SK-N-MC (cell line): ENCODE measurements at regions not wholly inside any gene's neighbourhood (a gene's known extent, or its start where the extent isn't known, plus 50 kb on each side); places are given as distances from the start of the nearest gene placed in this dataset.

ENCODE experiments used
- EZH2 ChIP-seq: fragments of 200-600 bp; sonication (generic); IDR thresholded peaks from one replicate; pipeline ENCODE4 v1.6.1; 2017; ENCODE audit warnings: antibody characterized with exemption
- FOXP2 ChIP-seq: optimal IDR thresholded peaks from 2 replicates; pipeline ENCODE3; 2011; ENCODE audit warnings: mild to moderate bottlenecking, moderate library complexity; ENCODE audit not compliant: insufficient read depth; ENCODE audit errors: extremely low read length, control extremely low read depth
- POLR2AphosphoS5 ChIP-seq: IDR thresholded peaks from 2 replicates; pipeline ENCODE4 v1.6.1; 2012; ENCODE audit warnings: mild to moderate bottlenecking, low read depth, low read length, borderline replicate concordance

GRCh38 chr4:31949045-31949444 lies 1228.9 kb downstream of the PCDH7 start:
- no peak for TF ChIP-seq EZH2
- no peak for TF ChIP-seq POLR2AphosphoS5
- TF ChIP-seq FOXP2 = no peak
